ENCODE measurements at regions not wholly inside any gene's neighbourhood (a gene's known extent, or its start where the extent isn't known, plus 50 kb on each side); places are given as distances from the start of the nearest gene placed in this dataset.

- ChIA-PET POLR2A (no interaction called here), CTCF (no interaction called here)
- DNase-seq (ENCODE audit: extremely low spot score) = no peak
- TF ChIP-seq CTCF (IDR thresholded peaks at IDR 0.05; ENCODE audit: control extremely low read depth, extremely low read depth, low read depth, missing control alignments) = no peak
Observed at GRCh38 chr16:74140557-74140956, 156.1 kb upstream of the PSMD7 start.

DNA sequence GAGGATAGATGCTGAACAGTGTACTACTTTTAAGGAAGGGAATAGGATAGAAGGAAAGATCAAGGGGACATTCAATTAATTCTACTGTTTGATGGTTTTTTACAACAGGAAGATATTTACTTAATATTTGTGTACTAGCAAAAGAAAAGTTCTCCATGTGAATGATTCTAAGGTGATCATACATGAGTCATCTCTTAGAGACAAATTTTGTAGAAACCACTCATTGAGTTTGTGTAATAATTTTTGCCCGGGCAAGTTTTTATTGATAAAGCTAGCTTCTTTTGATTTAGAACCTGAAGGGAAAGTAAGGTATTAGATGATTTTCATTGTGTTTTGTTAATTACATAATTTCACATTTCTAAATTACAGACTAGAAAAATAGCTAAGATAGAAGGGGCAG, 172.8 kb upstream of the PSMD7 start:
- CTCF ChIA-PET = no interaction called here
- DNase-seq (ENCODE audit: extremely low spot score) = no peak
- POLR2A ChIA-PET = no interaction called here
- no peak for TF ChIP-seq CTCF (IDR thresholded peaks at IDR 0.05; ENCODE audit: control extremely low read depth, extremely low read depth, low read depth, missing control alignments)

- ChIA-PET CTCF (no interaction called here), POLR2A (no interaction called here)
- no peak for TF ChIP-seq CTCF (IDR thresholded peaks at IDR 0.05; ENCODE audit: control extremely low read depth, extremely low read depth, low read depth, missing control alignments)
- no peak for DNase-seq (ENCODE audit: extremely low spot score)
Observed at GRCh38 chr16:74123195-74123594, 173.4 kb upstream of the PSMD7 start.

DNA sequence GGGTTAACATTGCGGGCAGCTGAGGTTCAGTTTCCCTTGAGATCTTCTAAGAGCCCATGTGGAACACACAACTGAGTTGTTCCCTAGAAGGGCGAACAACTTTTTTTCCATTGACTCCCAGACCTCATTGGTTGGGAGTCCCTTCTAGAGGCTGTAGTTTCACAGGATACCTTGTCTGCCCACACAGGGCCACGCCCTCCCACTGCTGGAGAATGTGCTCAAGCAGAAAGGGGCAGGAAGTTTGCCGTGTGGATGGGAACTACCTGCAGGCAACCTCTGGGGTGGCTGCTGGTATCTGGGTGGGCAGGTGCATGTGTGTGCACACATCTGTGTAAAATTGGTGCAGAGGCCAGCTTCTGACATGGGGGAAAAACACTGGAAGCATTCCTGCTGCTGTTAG, 178.8 kb upstream of the PSMD7 start:
- CTCF ChIA-PET = interaction anchor here (0.7 to 1.4 kb wide), 2 partner anchors 10 to 83 kb away, joined by 3 to 4 read pairs; no protein-coding TSS in a partner anchor

DNA sequence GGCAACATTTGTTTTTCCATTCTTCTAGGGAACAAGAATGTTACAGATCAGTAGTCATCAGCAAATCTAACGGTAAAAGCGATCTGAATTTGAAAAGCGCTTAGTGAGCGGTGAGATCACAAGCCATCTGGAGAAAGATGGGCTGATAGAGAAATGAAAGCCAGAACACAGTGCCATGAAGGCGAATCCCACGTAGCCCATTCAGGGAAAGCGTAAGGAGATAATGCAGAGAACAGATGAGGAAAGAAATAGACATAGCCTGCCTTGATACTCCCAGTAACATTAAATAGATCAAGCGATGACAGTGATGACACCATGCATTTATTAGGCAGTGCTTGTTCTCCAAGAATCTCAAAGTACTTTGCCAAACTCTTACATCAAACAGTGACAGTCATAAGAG, 183.1 kb upstream of the PSMD7 start:
- TF ChIP-seq CTCF (IDR thresholded peaks at IDR 0.05; ENCODE audit: control extremely low read depth, extremely low read depth, low read depth, missing control alignments) = no peak
- POLR2A ChIA-PET = no interaction called here
- DNase-seq (ENCODE audit: extremely low spot score) = no peak
- CTCF ChIA-PET = no interaction called here

More for the DNA sequence above, 178.8 kb upstream of the PSMD7 start:
- no peak for DNase-seq (ENCODE audit: extremely low spot score)
- POLR2A ChIA-PET = no interaction called here
- no peak for TF ChIP-seq CTCF (IDR thresholded peaks at IDR 0.05; ENCODE audit: control extremely low read depth, extremely low read depth, low read depth, missing control alignments)

- no peak for DNase-seq (ENCODE audit: extremely low spot score)
- TF ChIP-seq CTCF (IDR thresholded peaks at IDR 0.05; ENCODE audit: control extremely low read depth, extremely low read depth, low read depth, missing control alignments) = no peak
- POLR2A ChIA-PET = no interaction called here
- CTCF ChIA-PET = no interaction called here
Observed at GRCh38 chr16:74111456-74111982, 185.1 kb upstream of the PSMD7 start.

Data from GM10248 (cell line).